Forelimb muscle (tissue), 1 donor: ENCODE measurements at regions not wholly inside any gene's neighbourhood (a gene's known extent, or its start where the extent isn't known, plus 50 kb on each side); places are given as distances from the start of the nearest gene placed in this dataset.

Experiments used
- DNase-seq: peaks from one replicate; pipeline ENCODE4 v3.0.0-alpha.2; 2013; ENCODE audit warnings: low read depth

- no peak for DNase-seq
Measured at GRCh38 chr4:42330002-42330592, 67.2 kb upstream of the SHISA3 start.

- no peak for DNase-seq
Measured at GRCh38 chr4:42331040-42331439, 66.2 kb upstream of the SHISA3 start.

DNA sequence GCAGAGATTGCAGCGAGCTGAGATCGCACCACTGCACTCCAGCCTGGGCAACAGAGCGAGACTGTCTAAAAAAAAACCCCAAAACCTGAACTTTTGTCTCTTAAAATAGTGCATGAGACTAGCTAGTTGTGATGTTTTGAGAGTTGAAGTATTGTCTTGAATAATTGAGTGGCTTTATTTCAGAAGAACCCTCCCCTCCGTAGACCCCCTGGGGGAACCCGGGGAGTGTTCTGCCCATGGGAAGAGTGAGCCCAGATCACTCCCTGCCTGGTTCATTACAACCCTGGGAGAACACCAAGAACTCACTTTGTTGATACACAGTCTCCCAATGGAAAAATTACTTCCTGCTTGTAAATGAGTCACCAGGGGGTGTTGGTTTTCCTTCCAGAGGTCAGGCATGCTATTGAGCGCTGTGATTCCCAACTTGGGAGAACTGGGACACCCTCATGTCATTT is 65.3 kb upstream of the SHISA3 start:
- no peak for DNase-seq

GRCh38 chr4:42339935-42340406 is 57.3 kb upstream of the SHISA3 start:
- DNase-seq, result no peak

DNA sequence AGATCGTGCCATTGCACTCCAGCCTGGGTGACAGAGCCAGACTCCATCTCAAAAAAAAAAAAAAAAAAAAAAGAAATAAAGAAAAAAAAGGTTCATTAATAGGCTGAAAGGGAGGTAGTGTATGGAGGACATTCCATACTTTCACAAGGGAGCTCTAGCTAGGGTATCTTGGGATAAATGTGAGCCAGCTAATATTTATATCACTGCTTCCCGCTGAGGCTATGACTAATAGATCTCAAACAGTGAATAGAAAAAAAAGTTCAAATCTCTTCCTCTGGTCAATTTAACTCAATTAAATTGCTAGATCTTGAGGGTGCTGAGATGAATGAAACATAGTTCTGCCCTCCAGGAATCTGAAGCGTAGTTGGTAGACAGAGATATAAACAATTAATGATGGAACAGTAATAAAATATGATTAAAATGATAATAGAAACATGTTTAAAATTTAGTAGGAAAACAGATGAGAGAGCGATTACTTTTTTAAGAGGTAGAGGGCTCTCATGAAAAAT is 55.7 kb upstream of the SHISA3 start:
- DNase-seq, result no peak

- no peak for DNase-seq
Measured at GRCh38 chr4:42342459-42342858, 54.8 kb upstream of the SHISA3 start.

GRCh38 chr4:42344309-42344708 is 53.0 kb upstream of the SHISA3 start:
- DNase-seq, result no peak

GRCh38 chr4:42344749-42345148 is 52.5 kb upstream of the SHISA3 start:
- DNase-seq, result no peak

GRCh38 chr4:42345962-42346544 is 51.2 kb upstream of the SHISA3 start:
- DNase-seq, result no peak

- no peak for DNase-seq
Measured at GRCh38 chr4:42347076-42347475, 50.2 kb upstream of the SHISA3 start.
